Natural killer cell (primary cell): ENCODE measurements at regions not wholly inside any gene's neighbourhood (a gene's known extent, or its start where the extent isn't known, plus 50 kb on each side); places are given as distances from the start of the nearest gene placed in this dataset.

Source experiments
- ATAC-seq, 3 donors: fragments of 150-1000 bp in 2 of 3; fragments of 200-7000 bp in 1 of 3; cut with Tn5 transposase; 1 replicate in 1 of 3; 2 replicates in 2 of 3; pipeline ENCODE4 v1.10.0; 2021; ENCODE audit warnings: mild to moderate bottlenecking in 2 of 3, moderate library complexity in 2 of 3
- DNase-seq, 2 donors: peaks; one replicate each; pipeline versions ENCODE4 v3.0.0 to v3.0.0-alpha.2; 2013 to 2021; ENCODE audit warnings: mixed read lengths in 1 of 2
- H3K27ac ChIP-seq: one replicate; pipeline ENCODE4 v1.5.1; 2013; ENCODE audit warnings: mild to moderate bottlenecking, low read length
- H3K27me3 ChIP-seq: one replicate; pipeline ENCODE4 v1.6.1; 2013; ENCODE audit warnings: low read length; ENCODE audit not compliant: control insufficient read depth, insufficient read depth
- H3K36me3 ChIP-seq: one replicate; pipeline ENCODE4 v1.6.1; 2013; ENCODE audit warnings: low read length; ENCODE audit not compliant: control insufficient read depth, insufficient read depth
- H3K4me1 ChIP-seq: one replicate; pipeline ENCODE4 v1.6.1; 2013; ENCODE audit warnings: low read length; ENCODE audit not compliant: control insufficient read depth, insufficient read depth
- H3K4me3 ChIP-seq: one replicate; pipeline ENCODE4 v1.5.1; 2013; ENCODE audit warnings: low read length
- H3K9me3 ChIP-seq: one replicate; pipeline ENCODE4 v1.6.1; 2013; ENCODE audit warnings: low read length; ENCODE audit not compliant: control insufficient read depth, insufficient read depth
- H3K27ac Mint-ChIP-seq, 2 donors: one replicate each; pipeline ENCODE4 v1.8.0; 2022; ENCODE audit warnings: mild to moderate bottlenecking in 2 of 2, mixed read lengths in 2 of 2, moderate library complexity in 1 of 2
- H3K27me3 Mint-ChIP-seq, 2 donors: one replicate each; pipeline ENCODE4 v1.8.0; 2022; ENCODE audit warnings: low read depth in 2 of 2, mixed read lengths in 2 of 2
- H3K36me3 Mint-ChIP-seq: one replicate; pipeline ENCODE4 v1.8.0; 2022; ENCODE audit warnings: mixed read lengths
- H3K4me1 Mint-ChIP-seq, 2 donors: one replicate each; pipeline ENCODE4 v1.8.0; 2022; ENCODE audit warnings: mixed read lengths in 2 of 2
- H3K4me3 Mint-ChIP-seq: one replicate; pipeline ENCODE4 v1.8.0; 2022; ENCODE audit warnings: mild to moderate bottlenecking, moderate library complexity, mixed read lengths
- H3K9me3 Mint-ChIP-seq, 2 donors: one replicate each; pipeline ENCODE4 v1.8.0; 2022; ENCODE audit warnings: mixed read lengths in 2 of 2
- CTCF ChIP-seq: fragments of 200-600 bp; IDR thresholded peaks from one replicate; pipeline ENCODE4 v1.8.0; 2022; ENCODE audit warnings: antibody characterized with exemption
- WGBS: methylation state at CpG from one replicate; pipeline ENCODE4 v1.1.7; 2013; ENCODE audit warnings: missing lambda C conversion rate; ENCODE audit not compliant: insufficient coverage; 5-methylcytosine and 5-hydroxymethylcytosine counted together
- intact Hi-C: fragments of 100-400 bp; cut with micrococcal nuclease; formaldehyde crosslinking; loops from one replicate; pipeline ENCODE4 v1.14.2; 2022

- H3K27ac Mint-ChIP-seq, result no peak overlapping the region
- DNase-seq, result no peak
- intact Hi-C loops, result no loop called here
- no peaks in the 10 kb centered on the region for H3K36me3 Mint-ChIP-seq
- peaks cover 10 to 14% of the 10 kb centered on the region in 2 donors for H3K27me3 Mint-ChIP-seq
- H3K9me3 ChIP-seq, result no peaks in the 10 kb centered on the region
- no peak overlapping the region for H3K27ac ChIP-seq
- peaks cover 0 to 9% of the 10 kb centered on the region in 2 donors for H3K4me1 Mint-ChIP-seq
- H3K4me3 Mint-ChIP-seq, result no peak overlapping the region
- ATAC-seq, result no peak
- no peak for TF ChIP-seq CTCF
- WGBS, result 86% methylated on average over 6 of the region's 8 CpGs
- H3K9me3 Mint-ChIP-seq, result peaks cover 3 to 5% of the 10 kb centered on the region in 2 donors
- no peak overlapping the region for H3K4me3 ChIP-seq
- peaks cover 4% of the 10 kb centered on the region for H3K4me1 ChIP-seq
- no peaks in the 10 kb centered on the region for H3K36me3 ChIP-seq
- H3K27me3 ChIP-seq, result no peaks in the 10 kb centered on the region
These were observed 97.0 kb upstream of the FAM20C start for GRCh38 chr7:95180-95862.

GRCh38 chr7:95863-96260 is 96.5 kb upstream of the FAM20C start:
- Mint-ChIP-seq H3K4me3 (no peak overlapping the region), H3K36me3 (no peaks in the 10 kb centered on the region)

GRCh38 chr7:96861-97260 is 95.5 kb upstream of the FAM20C start:
- Histone ChIP-seq H3K4me3 (no peak overlapping the region), H3K36me3 (no peaks in the 10 kb centered on the region), H3K9me3 (no peaks in the 10 kb centered on the region), H3K27ac (no peak overlapping the region), H3K27me3 (no peaks in the 10 kb centered on the region), H3K4me1 (peaks cover 4% of the 10 kb centered on the region)
- Mint-ChIP-seq H3K27me3 (peaks cover 10 to 14% of the 10 kb centered on the region in 2 donors), H3K27ac (no peak overlapping the region), H3K4me3 (no peak overlapping the region), H3K36me3 (no peaks in the 10 kb centered on the region), H3K9me3 (peaks cover 3 to 5% of the 10 kb centered on the region in 2 donors), H3K4me1 (no peaks in the 10 kb centered on the region)
- no peak for ATAC-seq
- DNase-seq, result no peak
- no peak for TF ChIP-seq CTCF
- intact Hi-C loops, result no loop called here
- 82% methylated on average over 5 of the region's 6 CpGs for WGBS

More at GRCh38 chr7:95863-96260, 96.5 kb upstream of the FAM20C start:
- 91% methylated on average over 8 of the region's 8 CpGs for WGBS
- Mint-ChIP-seq H3K27ac (no peak overlapping the region), H3K4me1 (peaks cover 0 to 4% of the 10 kb centered on the region in 2 donors), H3K27me3 (peaks cover 10 to 14% of the 10 kb centered on the region in 2 donors), H3K9me3 (peaks cover 3 to 5% of the 10 kb centered on the region in 2 donors)
- ATAC-seq (no peak), DNase-seq (no peak)
- TF ChIP-seq CTCF, result no peak
- no peaks in the 10 kb centered on the region for H3K27me3 ChIP-seq
- no peaks in the 10 kb centered on the region for H3K36me3 ChIP-seq
- intact Hi-C loops, result no loop called here
- H3K9me3 ChIP-seq, result no peaks in the 10 kb centered on the region
- H3K4me1 ChIP-seq, result no peaks in the 10 kb centered on the region
- no peak overlapping the region for H3K4me3 ChIP-seq
- no peak overlapping the region for H3K27ac ChIP-seq
